ENCODE measurements at regions not wholly inside any gene's neighbourhood (a gene's known extent, or its start where the extent isn't known, plus 50 kb on each side); places are given as distances from the start of the nearest gene placed in this dataset.
"Not testable (repeated sequence)": the region's sequence is repeated elsewhere in the genome, so short reads cannot be mapped to it uniquely, and the experiment has no call there.

GRCh38 chr4:134518574-134519217 lies 317.1 kb upstream of the PABPC4L start:
- DNase-seq = no peak

GRCh38 chr4:134510544-134510943 lies 309.0 kb upstream of the PABPC4L start:
- DNase-seq = no peak

DNA sequence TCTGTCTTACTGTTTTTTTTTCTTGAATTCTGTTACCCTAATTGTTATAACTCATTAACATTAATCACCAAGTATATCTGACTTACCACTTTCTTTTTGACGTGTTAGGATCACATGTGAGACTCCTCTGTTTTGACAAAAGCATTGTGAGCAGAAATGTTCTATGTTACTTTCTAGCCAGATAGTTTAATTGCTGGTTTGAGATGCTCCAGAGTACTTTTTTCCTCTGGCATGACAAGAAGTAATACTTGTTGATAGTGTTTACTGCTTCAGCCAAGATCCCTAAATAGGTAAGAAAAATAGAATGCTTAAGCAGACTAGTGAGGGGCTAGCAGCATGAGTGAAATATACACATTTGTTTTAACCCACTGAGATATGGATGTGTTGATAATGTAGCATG lies 303.9 kb upstream of the PABPC4L start:
- no peak for DNase-seq

GRCh38 chr4:134501973-134502643 lies 300.5 kb upstream of the PABPC4L start:
- DNase-seq = no peak

- not testable (repeated sequence) for DNase-seq
These were observed 299.9 kb upstream of the PABPC4L start for GRCh38 chr4:134501488-134501887.

DNA sequence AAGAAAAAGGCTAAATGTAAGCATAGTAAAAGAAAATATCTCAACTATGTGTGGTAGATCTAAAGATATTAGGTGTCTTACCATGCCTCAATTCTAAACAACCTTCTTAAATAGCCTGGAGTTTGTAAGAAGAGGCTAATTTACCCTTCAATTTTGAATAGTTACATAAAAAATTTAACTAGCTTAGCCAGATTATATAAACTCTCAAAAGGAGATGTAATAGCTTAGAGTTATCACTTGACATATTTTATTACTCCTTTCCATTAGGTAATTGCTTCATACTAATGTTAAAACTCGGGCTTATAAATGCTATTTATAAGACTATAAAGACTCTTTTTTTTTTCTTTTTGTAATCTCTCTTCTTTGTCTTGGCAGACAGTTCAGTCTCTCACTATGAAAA lies 297.5 kb upstream of the PABPC4L start:
- no peak for DNase-seq

- no peak for DNase-seq
These were observed 289.3 kb upstream of the PABPC4L start for GRCh38 chr4:134490863-134491262.

DNA sequence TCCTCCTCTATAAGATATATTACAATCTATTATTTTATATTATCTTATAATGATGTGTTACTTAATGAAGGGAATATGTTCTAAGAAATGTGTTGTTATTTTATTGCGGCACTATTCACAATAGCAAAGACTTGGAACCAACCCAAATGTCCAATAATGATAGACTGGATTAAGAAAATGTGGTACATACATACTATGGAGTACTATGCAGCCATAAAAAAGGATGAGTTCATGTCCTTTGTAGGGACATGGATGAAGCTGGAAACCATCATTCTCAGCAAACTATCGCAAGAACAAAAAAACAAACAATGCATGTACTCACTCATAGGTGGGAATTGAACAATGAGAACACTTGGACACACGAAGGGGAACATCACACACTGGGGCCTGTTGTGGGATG lies 281.9 kb upstream of the PABPC4L start:
- not testable (repeated sequence) for DNase-seq

GRCh38 chr4:134471569-134471968 lies 270.0 kb upstream of the PABPC4L start:
- DNase-seq = no peak

DNA sequence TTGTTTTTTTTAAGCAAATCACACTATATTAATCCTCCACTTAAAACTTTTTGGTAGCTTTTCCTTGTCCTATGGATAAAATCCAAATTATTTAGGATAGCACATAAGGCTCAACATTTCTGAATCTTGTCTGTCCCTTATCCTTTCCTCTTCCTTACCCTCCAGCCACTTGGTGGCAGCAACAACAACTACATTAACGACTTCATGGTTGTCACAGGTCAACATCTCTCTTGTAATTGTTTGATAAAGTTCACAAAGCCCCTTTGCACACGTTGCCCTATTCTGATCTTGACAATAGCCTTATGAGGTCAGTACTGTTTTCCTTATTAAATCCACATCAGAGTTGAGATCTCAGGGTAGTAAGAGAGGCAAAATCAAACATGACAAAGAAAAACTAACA lies 269.0 kb upstream of the PABPC4L start:
- peak in 4 of 51 donors; percentile 0 to 17 (median 2) for DNase-seq

DNA sequence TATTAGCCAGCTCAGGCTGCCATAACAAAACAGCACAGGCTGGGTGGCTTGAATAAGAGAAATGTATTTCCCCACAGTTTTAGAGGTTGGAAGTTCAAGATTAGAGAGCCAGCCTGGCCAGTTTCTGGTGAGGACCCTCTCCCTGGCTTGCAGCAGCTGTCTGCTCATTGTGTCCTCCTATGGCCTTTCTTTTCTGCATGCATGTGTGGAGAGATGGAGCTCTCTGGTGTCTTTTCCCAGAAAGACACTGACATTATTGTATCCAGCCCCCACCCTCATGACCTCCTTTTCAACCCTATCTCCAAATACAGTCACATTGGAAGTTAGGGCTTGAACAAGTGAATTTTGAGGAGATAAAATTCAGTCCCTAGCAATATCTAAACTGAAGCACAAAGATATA lies 263.8 kb upstream of the PABPC4L start:
- DNase-seq = peak in 2 of 51 donors; percentile 3 to 7

DNA sequence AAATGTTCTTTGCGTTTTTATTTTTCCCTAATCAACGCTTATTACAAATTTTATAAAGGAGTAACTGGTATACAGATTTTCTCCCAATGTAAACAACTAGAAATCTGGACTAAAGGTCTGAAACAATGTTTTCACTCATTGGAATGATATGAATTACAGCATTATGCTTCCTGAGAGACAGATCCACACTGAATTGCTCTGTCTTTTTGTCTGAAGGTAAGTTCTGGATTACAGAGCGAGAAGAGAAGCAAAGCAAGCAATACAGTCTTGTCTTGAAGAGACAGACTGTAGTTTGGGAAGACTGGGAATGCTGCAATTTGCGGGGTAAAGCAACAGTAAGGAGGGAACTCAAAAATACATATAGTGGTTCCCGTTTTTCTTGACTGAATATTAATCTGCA lies 262.2 kb upstream of the PABPC4L start:
- DNase-seq = no peak

DNA sequence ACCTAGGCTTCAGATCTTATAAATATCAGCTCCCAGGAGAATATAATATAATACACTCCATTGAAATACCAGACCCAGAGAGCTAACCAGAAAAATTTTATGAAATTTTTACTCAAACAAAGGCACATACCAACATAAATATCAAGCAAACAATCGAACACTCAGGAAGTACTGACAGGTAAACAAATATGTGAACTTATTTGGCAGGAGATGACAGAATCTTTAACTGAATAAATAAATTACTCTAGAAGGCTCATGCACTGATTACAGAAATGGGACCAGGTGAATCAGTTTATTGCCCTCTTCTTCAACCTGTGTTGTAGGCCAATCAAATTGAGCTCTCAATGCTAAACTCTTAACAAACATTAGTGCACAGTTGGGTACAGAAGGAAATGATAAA lies 225.2 kb upstream of the PABPC4L start:
- DNase-seq = no peak

DNA sequence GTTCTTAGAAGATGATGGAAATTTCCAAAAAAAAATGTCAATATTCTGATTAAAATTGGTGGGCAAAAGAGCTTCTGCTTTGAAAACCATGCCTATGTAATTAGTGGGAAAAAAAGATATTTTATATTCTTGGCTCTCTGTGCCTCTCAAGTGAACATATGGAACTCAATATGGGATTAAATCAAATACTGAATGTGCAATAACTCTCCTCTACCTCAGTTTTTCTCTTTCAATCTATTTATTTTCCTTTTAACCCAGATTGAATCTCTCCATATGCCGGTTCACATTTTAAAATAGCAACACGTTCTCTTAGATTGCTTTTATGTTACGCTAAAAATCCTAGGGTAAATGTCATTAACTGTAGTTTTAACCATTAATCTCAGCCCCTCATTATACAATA lies 224.2 kb upstream of the PABPC4L start:
- no peak for DNase-seq

DNA sequence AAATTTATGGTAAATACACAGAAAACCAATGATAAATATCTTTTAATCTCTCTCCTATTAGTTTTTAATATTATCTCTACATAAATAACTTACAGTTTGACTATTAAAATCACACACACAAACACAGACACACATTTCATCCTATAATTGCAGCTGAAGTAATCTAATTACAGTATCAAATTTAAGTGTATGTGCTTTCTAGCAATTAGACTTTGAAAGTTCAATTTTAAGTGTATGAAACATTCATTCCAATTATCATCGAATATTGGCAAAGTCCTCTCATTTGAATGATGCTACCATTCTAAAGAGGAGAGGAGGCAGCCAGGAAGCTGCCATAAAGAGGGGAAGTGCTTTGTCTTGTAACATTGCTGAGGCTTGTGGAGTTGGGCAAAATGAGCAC lies 221.2 kb upstream of the PABPC4L start:
- DNase-seq = no peak

GRCh38 chr4:134421734-134422133 lies 220.1 kb upstream of the PABPC4L start:
- no peak for DNase-seq

GRCh38 chr4:134408897-134409296 lies 207.3 kb upstream of the PABPC4L start:
- DNase-seq = no peak

DNA sequence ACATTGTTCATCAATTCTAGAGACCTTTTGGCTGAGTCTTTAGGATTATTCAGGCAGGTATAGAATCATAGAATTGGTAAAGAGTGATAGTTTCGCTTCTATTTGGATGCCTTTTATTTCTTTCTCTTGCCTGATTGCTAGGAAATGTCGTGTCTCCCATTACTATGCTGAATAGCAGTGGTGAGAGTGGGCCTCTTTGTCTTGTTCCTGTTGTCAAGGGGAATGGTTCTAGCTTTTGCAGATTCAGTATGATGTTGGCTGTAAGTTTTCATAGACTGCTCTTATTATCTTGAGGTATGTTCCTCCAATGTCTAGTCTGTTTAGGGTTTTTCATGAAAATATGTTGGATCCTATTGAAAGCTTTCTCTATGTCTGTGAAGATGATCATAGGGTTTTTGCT lies 200.2 kb upstream of the PABPC4L start:
- no peak for DNase-seq

- no peak for DNase-seq
These were observed 192.0 kb upstream of the PABPC4L start for GRCh38 chr4:134393592-134393991.

DNA sequence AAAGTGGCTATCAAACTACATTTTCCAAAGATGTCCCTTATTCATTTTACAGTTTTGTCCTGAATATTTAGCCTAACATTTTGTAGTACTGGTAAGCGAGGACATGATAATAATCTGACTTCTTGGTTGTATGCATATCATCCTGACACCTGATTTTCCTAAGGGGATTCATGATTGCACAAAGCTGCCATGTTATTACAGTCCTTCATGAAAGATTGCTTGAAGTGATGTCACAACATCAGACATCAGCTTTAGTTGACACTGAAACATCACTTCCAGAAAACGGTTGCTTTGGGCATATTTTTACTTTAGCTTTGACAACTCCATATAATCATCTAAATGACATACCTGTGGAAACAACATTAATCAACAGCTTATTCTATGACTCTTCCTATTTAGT lies 188.7 kb upstream of the PABPC4L start:
- no peak for DNase-seq

DNA sequence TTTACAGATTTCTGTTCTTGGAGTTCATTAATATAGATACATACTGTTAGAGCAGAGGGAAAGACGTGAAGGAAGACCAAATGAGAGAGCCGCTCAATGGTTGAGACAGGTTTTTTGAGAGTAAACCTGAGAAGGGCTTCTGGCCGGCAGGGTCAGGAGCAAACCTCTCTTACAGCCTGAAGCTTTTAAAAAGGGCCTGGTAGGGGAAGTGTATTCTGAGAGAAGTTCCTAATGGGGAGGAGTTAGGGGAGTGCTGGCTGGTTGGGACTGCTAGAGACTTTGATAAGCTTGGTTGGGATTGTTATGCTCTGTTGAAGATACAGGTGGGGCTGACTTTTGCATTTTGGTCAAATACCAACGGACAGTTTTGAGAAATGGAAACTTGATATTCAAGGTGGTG lies 186.8 kb upstream of the PABPC4L start:
- DNase-seq = no peak

GRCh38 chr4:134382478-134383227 lies 181.1 kb upstream of the PABPC4L start:
- DNase-seq = no peak

DNA sequence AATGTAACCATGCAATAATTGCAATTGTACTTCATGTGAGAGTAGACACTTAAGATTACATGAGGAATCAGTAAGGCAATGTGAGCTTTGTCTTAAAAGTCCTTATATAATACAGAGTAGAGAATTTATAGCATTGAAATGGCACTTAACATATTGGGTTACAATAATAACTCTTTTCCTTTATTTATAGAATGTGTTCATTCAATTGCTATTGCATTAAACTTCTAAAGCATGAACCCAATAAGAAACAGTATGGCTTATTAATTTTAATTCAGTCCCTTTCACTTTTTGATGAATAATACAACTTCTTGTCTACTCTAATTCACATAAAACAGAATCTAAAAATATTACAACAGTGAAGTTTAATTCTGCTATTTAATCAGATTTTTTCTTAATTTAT lies 174.2 kb upstream of the PABPC4L start:
- DNase-seq = no peak
